ENCODE measurements at regions not wholly inside any gene's neighbourhood (a gene's known extent, or its start where the extent isn't known, plus 50 kb on each side); places are given as distances from the start of the nearest gene placed in this dataset.

- no peak for TF ChIP-seq CTCF (IDR thresholded peaks at IDR 0.05)
- TF ChIP-seq POLR2A (IDR thresholded peaks at IDR 0.05), result no peak
These were observed 296.7 kb downstream of the HRH4 start for GRCh38 chr18:24757134-24757533.

Measured in adrenal gland (tissue), 5 donors.